H1 (cell line): ENCODE measurements at regions not wholly inside any gene's neighbourhood (a gene's known extent, or its start where the extent isn't known, plus 50 kb on each side); places are given as distances from the start of the nearest gene placed in this dataset.

ENCODE experiments used
- BRCA1 ChIP-seq: IDR thresholded peaks from 2 replicates; pipeline ENCODE4 v1.6.1; 2012; ENCODE audit warnings: low read depth, low read length, improper control_type of control experiment
- CREB1 ChIP-seq: IDR thresholded peaks from 2 replicates; pipeline ENCODE4 v1.6.1; 2012; ENCODE audit warnings: inconsistent platforms
- EZH2 ChIP-seq: fragments of 200-600 bp; sonication (generic); IDR thresholded peaks from 2 replicates; pipeline ENCODE4 v1.7.1; 2012; ENCODE audit warnings: low read depth, mild to moderate bottlenecking, moderate library complexity, low read length, inconsistent platforms; ENCODE audit not compliant: severe bottlenecking
- GABPA ChIP-seq: IDR thresholded peaks from 2 replicates; pipeline ENCODE4 v1.6.1; 2011; ENCODE audit warnings: mild to moderate bottlenecking, low read length, moderate library complexity, borderline replicate concordance; ENCODE audit not compliant: insufficient read depth
- JUND ChIP-seq: IDR thresholded peaks from 2 replicates; pipeline ENCODE4 v1.6.1; 2011; ENCODE audit warnings: mild to moderate bottlenecking, improper control_type of control experiment, low read length
- POLR2A ChIP-seq, 2 experiments: IDR thresholded peaks; 1 replicate in 1 of 2; 2 replicates in 1 of 2; pipeline ENCODE4 v1.6.1; 2011; ENCODE audit warnings: low read depth in 2 of 2, low read length in 2 of 2, mild to moderate bottlenecking in 2 of 2; ENCODE audit errors: control extremely low read depth in 1 of 2
- RBBP5 ChIP-seq: IDR thresholded peaks from 2 replicates; pipeline ENCODE4 v1.7.1; 2012; ENCODE audit warnings: low read depth, mild to moderate bottlenecking, inconsistent platforms, low read length, moderate library complexity, borderline replicate concordance
- RNF2 ChIP-seq: fragments of 200-900, 300-1000 bp; sonication (generic); IDR thresholded peaks from 2 replicates; pipeline ENCODE4 v1.7.1; 2016; ENCODE audit warnings: borderline replicate concordance, low read depth, mild to moderate bottlenecking, antibody characterized with exemption, low read length; ENCODE audit not compliant: poor library complexity, severe bottlenecking; ENCODE audit errors: missing control alignments
- TF ChIP-seq, protein P1 (sequence below): IDR thresholded peaks from 2 replicates; pipeline ENCODE4 v1.6.1; 2011; ENCODE audit warnings: low read length, improper control_type of control experiment
- TF ChIP-seq, protein P2 (sequence below), 3 experiments: IDR thresholded peaks; 1 replicate in 2 of 3; 2 replicates in 1 of 3; pipeline versions ENCODE4 v1.5.1 to v1.6.1; 2011; ENCODE audit warnings: low read length in 3 of 3, mild to moderate bottlenecking in 3 of 3, inconsistent platforms in 2 of 3, low read depth in 1 of 3, moderate library complexity in 1 of 3; ENCODE audit not compliant: insufficient read depth in 1 of 3; ENCODE audit errors: control extremely low read depth in 1 of 3
- TF ChIP-seq, protein P3 (sequence below): IDR thresholded peaks from 2 replicates; pipeline ENCODE4 v1.6.1; 2012; ENCODE audit warnings: inconsistent platforms

DNA sequence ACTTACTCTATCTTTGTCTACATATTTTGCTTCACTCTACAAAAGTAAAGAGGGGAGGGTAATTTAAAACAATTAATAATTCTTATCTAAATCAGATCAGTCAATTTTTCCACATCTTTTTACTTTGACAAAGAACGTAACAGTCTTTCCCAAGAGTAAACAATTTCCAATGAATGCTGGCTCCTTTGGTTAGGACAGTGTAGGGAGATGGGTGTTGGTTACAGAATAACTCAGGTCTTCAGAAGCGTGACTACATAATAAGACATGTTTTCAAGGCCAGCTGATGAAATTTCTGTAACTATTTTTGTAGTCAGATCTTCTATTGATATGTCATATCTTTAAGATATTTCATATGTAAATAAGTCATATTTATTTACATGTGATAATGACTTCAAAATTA lies 183.0 kb upstream of the CAND1 start:
- TF ChIP-seq CREB1 (no peak), EZH2 (no peak), POLR2A (IDR thresholded peaks at IDR 0.05; ENCODE audit: control extremely low read depth in 1 of 2, low read depth in 2 of 2, low read length in 2 of 2) (no peak), RBBP5 (no peak), BRCA1 (no peak), JUND (no peak), GABPA (no peak), RNF2 (no peak)
- TF ChIP-seq, protein P1, sequence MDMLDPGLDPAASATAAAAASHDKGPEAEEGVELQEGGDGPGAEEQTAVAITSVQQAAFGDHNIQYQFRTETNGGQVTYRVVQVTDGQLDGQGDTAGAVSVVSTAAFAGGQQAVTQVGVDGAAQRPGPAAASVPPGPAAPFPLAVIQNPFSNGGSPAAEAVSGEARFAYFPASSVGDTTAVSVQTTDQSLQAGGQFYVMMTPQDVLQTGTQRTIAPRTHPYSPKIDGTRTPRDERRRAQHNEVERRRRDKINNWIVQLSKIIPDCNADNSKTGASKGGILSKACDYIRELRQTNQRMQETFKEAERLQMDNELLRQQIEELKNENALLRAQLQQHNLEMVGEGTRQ = no peak
- TF ChIP-seq, protein P2, sequence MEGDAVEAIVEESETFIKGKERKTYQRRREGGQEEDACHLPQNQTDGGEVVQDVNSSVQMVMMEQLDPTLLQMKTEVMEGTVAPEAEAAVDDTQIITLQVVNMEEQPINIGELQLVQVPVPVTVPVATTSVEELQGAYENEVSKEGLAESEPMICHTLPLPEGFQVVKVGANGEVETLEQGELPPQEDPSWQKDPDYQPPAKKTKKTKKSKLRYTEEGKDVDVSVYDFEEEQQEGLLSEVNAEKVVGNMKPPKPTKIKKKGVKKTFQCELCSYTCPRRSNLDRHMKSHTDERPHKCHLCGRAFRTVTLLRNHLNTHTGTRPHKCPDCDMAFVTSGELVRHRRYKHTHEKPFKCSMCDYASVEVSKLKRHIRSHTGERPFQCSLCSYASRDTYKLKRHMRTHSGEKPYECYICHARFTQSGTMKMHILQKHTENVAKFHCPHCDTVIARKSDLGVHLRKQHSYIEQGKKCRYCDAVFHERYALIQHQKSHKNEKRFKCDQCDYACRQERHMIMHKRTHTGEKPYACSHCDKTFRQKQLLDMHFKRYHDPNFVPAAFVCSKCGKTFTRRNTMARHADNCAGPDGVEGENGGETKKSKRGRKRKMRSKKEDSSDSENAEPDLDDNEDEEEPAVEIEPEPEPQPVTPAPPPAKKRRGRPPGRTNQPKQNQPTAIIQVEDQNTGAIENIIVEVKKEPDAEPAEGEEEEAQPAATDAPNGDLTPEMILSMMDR (IDR thresholded peaks at IDR 0.05; ENCODE audit: control extremely low read depth in 1 of 3, insufficient read depth in 1 of 3, low read depth in 1 of 3, low read length in 3 of 3) = no peak
- TF ChIP-seq, protein P3, sequence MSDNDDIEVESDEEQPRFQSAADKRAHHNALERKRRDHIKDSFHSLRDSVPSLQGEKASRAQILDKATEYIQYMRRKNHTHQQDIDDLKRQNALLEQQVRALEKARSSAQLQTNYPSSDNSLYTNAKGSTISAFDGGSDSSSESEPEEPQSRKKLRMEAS = no peak
